Activated CD4-positive, alpha-beta memory T cell treated with anti-CD3 and anti-CD28 coated beads, Interleukin-2, amount 10 ng/mL, durations not matched to agents 7 days and 5 days (primary cell): ENCODE measurements at regions not wholly inside any gene's neighbourhood (a gene's known extent, or its start where the extent isn't known, plus 50 kb on each side); places are given as distances from the start of the nearest gene placed in this dataset.
"Not testable (repeated sequence)": the region's sequence is repeated elsewhere in the genome, so short reads cannot be mapped to it uniquely, and the experiment has no call there.

Source experiments
- CTCF ChIA-PET: fragments of 350-600 bp; sonication (Branson Sonifier 250); formaldehyde crosslinking; loops from one replicate; lab custom pipeline; 2021; ENCODE audit warnings: antibody characterized with exemption, inconsistent platforms; lab: Charles Lee
- POLR2A ChIA-PET: fragments of 350-600 bp; sonication (Branson Sonifier 250); formaldehyde crosslinking; loops from one replicate; lab custom pipeline; 2021; ENCODE audit warnings: antibody characterized with exemption; lab: Charles Lee
- DNase-seq: peaks from one replicate; pipeline ENCODE4 v3.0.0-alpha.2; 2020
- H3K27ac Mint-ChIP-seq: one replicate; pipeline ENCODE4 v1.8.0; 2021; ENCODE audit warnings: mild to moderate bottlenecking, mixed read lengths
- H3K27me3 Mint-ChIP-seq: one replicate; pipeline ENCODE4 v1.8.0; 2021; ENCODE audit warnings: mixed read lengths
- H3K36me3 Mint-ChIP-seq: one replicate; pipeline ENCODE4 v1.8.0; 2021; ENCODE audit warnings: low read depth, mixed read lengths
- H3K4me1 Mint-ChIP-seq: one replicate; pipeline ENCODE4 v1.8.0; 2021; ENCODE audit warnings: mixed read lengths
- H3K4me3 Mint-ChIP-seq: one replicate; pipeline ENCODE4 v1.8.0; 2021; ENCODE audit warnings: mild to moderate bottlenecking, mixed read lengths
- H3K9me3 Mint-ChIP-seq: one replicate; pipeline ENCODE4 v1.8.0; 2021; ENCODE audit warnings: mixed read lengths

DNA sequence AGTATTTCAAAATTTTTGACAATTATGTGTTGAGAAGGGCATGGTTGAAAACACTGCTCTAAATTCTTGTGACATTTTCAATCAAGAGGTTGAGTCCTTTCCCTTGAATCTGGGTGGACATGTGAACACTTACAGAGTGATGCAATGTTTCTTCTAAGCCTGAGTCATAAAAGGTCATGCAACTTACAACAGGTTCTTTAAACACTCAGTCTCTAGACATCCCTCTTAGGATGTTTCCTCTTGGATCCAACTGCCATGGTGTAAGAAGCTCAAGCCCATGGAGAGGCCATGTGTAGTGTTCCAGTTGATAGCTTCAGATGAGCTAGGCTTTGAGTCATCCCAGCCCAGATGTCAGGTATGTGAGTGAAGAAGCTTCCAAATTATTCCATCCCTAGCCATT, 232.2 kb upstream of the MAOA start:
- Mint-ChIP-seq H3K36me3 (no peaks in the 10 kb centered on the region), H3K4me3 (no peak overlapping the region), H3K27ac (no peak overlapping the region), H3K4me1 (no peaks in the 10 kb centered on the region), H3K9me3 (peaks cover 8% of the 10 kb centered on the region), H3K27me3 (no peaks in the 10 kb centered on the region)
- ChIA-PET POLR2A (no interaction called here), CTCF (no interaction called here)
- DNase-seq, result no peak

DNA sequence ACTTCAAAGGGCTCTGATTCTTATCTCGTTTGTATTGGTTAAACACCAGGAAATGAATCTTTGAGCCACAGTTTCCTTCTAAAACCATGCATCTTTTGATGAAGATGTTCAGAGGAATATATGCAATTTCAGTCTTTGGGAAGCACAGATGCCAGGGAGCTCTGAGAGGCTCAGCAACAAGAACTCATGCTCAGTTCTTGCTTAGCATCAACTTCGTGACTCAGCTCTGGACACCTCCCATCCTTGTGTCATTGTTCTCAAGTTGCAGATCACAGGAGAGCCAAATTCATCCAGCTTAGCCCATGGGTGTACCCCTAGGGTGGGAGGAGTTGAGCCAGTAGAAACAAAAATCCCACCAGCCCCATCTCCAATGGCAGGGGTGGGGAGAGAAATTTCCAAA, 219.6 kb upstream of the MAOA start:
- H3K27ac Mint-ChIP-seq, result no peak overlapping the region
- ChIA-PET POLR2A (no interaction called here), CTCF (no interaction called here)
- no peaks in the 10 kb centered on the region for H3K36me3 Mint-ChIP-seq
- peaks cover 2% of the 10 kb centered on the region for H3K27me3 Mint-ChIP-seq
- peaks cover 2% of the 10 kb centered on the region for H3K4me1 Mint-ChIP-seq
- DNase-seq, result no peak
- H3K9me3 Mint-ChIP-seq, result no peaks in the 10 kb centered on the region
- no peak overlapping the region for H3K4me3 Mint-ChIP-seq

DNA sequence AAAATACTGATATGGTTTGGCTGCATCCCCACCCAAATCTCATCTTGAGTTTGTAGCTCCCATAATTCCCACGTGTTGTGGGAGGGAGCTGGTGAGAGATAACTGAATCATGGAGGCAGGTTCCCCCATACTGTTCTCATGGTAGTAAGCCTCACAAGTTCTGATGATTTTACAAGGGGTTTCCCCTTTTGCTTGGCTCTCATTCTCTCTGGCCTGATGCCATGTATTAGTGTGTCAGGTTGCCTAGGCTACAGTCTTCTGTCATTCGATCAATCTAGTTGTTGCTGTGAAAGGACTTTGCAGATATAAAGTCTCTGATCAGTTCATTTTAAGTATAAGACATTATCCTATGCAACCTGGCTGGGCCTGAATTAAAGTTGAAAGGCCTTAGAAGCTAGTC, 209.3 kb upstream of the MAOA start:
- H3K36me3 Mint-ChIP-seq, result no peaks in the 10 kb centered on the region
- H3K9me3 Mint-ChIP-seq, result peaks cover 3% of the 10 kb centered on the region
- H3K27me3 Mint-ChIP-seq, result no peaks in the 10 kb centered on the region
- H3K4me3 Mint-ChIP-seq, result no peak overlapping the region
- ChIA-PET POLR2A (no interaction called here), CTCF (no interaction called here)
- no peaks in the 10 kb centered on the region for H3K4me1 Mint-ChIP-seq
- no peak for DNase-seq
- no peak overlapping the region for H3K27ac Mint-ChIP-seq

DNA sequence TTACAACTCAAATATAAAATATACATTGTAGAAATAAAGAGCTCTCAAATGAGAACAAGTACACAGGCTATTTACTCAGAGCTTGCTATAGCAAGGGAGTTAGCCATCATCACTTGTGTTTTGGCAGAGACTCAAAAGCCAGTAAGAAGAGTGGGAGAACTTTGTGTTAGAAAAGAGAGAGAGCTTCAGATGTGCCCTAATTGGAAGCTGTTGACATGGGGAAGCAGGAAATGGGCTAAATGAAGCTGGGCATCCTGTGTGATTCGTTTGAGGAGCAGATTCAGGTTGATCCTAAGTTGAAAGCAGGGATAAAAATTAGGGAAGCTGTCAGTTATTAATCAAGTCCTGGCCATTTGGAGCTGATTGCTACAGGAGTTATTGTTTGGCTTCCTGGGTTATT, 207.4 kb upstream of the MAOA start:
- no peak overlapping the region for H3K4me3 Mint-ChIP-seq
- peaks cover 8% of the 10 kb centered on the region for H3K9me3 Mint-ChIP-seq
- CTCF ChIA-PET, result no interaction called here
- H3K27me3 Mint-ChIP-seq, result no peaks in the 10 kb centered on the region
- no peak for DNase-seq
- H3K27ac Mint-ChIP-seq, result no peak overlapping the region
- H3K36me3 Mint-ChIP-seq, result no peaks in the 10 kb centered on the region
- no peaks in the 10 kb centered on the region for H3K4me1 Mint-ChIP-seq
- POLR2A ChIA-PET, result no interaction called here

DNA sequence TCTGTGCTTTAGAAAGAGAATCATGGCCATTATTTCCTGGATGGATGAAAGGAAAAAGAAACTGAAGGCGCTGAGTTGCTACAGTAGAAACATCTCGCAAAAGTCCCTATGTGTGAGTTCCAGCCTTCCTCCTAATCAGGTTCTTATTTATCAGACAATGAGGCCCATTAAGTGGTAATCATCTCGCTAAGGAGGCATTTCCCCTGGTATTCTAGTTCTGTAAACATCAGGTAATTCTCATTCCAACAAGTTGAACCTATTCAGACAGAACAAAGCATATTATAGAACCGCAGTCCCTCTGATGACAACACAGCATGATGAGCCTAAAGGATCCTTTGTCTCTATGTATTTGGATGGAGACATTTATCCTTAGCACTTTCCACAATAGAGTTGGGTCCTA, 205.7 kb upstream of the MAOA start:
- H3K27ac Mint-ChIP-seq, result no peak overlapping the region
- peaks cover 5% of the 10 kb centered on the region for H3K9me3 Mint-ChIP-seq
- no peaks in the 10 kb centered on the region for H3K27me3 Mint-ChIP-seq
- no peak for DNase-seq
- H3K4me3 Mint-ChIP-seq, result no peak overlapping the region
- ChIA-PET POLR2A (no interaction called here), CTCF (no interaction called here)
- H3K4me1 Mint-ChIP-seq, result no peaks in the 10 kb centered on the region
- H3K36me3 Mint-ChIP-seq, result no peaks in the 10 kb centered on the region

DNA sequence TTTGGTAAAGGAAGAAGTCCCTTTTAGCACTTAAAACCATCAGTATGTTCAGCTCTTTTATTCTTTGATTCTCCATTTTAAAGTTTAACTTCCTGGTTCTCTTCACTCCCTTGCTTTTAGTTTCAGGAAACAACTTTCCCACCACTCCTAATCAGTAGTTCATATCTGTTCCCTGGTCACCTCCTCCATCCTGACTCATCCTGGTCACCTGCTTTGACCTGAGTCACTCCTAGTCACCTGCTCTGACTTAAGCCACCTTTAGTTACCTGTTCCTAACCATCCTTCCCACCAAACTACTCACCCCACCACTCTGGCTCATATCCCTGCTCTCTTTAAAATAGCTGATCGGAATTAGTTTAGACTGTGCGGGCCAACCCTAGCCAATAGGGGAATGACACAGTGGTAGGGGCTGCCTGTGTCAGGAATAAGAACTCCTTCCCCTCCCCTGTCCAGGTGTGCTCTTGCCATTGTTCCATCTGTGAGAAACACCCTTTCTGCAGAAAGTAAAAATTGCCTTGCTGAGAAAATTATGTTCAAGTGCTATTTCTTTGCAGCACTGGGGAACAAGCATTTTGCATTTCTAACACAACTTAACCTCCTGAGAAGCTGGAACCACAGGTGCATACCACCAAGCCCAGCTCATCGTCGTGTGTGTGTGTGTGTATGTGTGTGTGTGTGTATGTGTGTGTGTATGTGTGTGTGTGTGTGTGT, 204.0 kb upstream of the MAOA start:
- CTCF ChIA-PET, H3K4me1 Mint-ChIP-seq, H3K9me3 Mint-ChIP-seq, POLR2A ChIA-PET, H3K4me3 Mint-ChIP-seq, DNase-seq, H3K27ac Mint-ChIP-seq, H3K36me3 Mint-ChIP-seq, H3K27me3 Mint-ChIP-seq: not testable (repeated sequence)

DNA sequence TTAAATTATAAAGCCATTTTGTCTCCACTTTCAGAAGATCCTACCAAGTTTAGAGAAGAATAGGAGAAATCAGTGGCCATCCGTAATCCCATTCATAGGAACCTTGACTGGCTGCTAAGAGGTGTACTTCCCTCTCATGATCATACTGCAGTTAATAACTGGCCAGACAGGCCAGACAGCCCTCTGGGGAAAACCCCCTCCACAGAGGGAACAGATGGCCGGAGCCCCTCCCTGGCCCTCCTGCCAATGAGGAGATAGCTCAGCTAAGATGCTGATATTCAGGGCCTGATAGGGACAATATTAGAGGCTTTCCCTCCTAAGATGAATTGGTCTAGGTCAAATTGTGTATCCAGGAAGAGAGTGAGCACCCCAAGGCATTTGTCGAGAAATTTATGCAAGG, 200.0 kb upstream of the MAOA start:
- Mint-ChIP-seq H3K27ac (no peak overlapping the region), H3K27me3 (no peaks in the 10 kb centered on the region), H3K9me3 (peaks cover 8% of the 10 kb centered on the region), H3K36me3 (no peaks in the 10 kb centered on the region), H3K4me3 (no peak overlapping the region), H3K4me1 (no peaks in the 10 kb centered on the region)
- ChIA-PET POLR2A (no interaction called here), CTCF (no interaction called here)
- DNase-seq, result no peak

DNA sequence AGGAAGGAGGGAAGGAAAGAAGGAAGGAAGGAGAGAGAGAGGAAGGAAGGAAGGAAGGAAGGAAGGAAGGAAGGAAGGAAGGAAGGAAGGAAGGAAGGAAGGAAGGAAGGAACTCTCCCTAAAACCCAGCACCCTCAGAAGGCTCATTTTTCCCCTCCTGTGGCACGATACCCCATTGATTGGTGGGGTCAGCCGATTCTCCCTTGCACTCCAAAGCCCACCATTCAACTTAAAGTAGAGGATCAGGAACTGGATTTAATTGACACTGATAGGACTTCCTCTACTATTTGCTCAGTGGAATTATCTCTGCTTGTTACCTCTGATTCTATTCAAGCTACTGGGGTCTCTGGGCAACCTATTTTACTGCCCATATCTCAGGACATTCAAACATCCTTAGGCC, 199.2 kb upstream of the MAOA start:
- ChIA-PET POLR2A (no interaction called here), CTCF (no interaction called here)
- Mint-ChIP-seq H3K4me1 (no peaks in the 10 kb centered on the region), H3K4me3 (no peak overlapping the region), H3K36me3 (no peaks in the 10 kb centered on the region), H3K27ac (no peak overlapping the region), H3K27me3 (no peaks in the 10 kb centered on the region), H3K9me3 (peaks cover 6% of the 10 kb centered on the region)
- DNase-seq, result no peak

DNA sequence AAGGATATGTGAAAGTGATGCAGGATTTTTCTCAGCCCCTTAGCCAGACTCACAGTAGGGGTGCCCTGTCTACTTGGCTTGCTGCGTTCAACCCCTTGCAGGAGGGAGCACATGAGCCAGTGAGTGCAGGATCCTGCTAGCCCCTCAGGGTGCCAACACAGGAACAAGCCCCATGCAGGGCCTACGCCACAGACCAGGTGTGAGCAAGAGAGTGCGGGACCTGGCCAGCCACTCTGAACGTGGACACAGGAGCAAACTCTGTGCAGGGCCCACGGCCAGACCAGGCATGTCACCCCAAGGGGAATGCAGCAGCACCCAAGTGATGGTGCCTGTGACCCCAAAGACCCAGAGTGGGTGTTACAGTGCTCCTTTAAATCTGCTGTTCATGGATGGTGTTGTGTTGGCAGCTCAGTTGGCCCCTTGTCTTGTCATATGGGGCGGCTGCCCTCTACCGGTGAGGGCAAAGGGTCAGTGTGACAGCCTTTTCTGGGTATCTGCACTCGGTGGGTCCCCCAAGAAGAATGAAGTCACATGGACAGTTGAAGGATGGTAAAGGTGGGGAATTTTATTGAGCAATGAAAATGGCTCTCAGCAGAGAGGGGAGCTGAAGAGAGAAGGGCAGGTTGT, 188.4 kb upstream of the MAOA start:
- H3K4me3 Mint-ChIP-seq, result no peak overlapping the region
- H3K9me3 Mint-ChIP-seq, result no peaks in the 10 kb centered on the region

DNA sequence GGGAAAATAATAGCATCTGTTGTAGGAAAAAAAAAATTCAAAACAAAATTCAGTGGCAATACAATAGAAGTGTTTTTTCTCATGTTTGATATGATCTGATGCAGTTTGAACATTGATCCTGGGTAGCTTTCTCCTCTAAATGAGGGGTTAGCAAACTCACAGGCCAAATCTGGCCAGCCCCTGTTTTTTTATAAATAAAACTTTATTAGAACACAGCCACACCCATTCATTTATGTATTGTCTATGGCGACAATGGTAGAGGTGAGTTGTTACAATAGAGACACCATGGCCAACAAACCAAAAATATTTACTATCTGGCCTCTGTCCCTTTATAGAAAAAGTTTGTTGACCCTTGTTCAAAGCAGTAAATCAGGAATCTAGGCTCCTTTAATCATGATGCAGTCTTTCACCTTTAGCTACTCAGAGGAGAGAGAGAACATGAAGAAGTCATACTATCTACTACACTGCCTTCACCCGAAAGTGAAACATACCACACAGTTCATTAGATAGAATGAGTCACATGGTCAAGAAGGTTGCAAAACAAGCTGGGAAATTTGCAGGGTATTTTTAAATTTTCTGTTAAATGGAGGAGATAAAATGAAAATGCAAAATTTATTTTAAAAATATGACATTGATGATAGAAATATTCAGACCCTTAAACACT, 186.6 kb upstream of the MAOA start:
- Mint-ChIP-seq H3K36me3 (no peaks in the 10 kb centered on the region), H3K4me1 (peaks cover 3% of the 10 kb centered on the region), H3K27me3 (no peaks in the 10 kb centered on the region), H3K9me3 (no peaks in the 10 kb centered on the region), H3K4me3 (no peak overlapping the region), H3K27ac (no peak overlapping the region)
- ChIA-PET CTCF (interaction anchor here (0.6 kb wide), 1 partner anchor 36 kb away, joined by 4 read pairs; no protein-coding TSS in a partner anchor), POLR2A (no interaction called here)
- DNase-seq, result no peak

More for the DNA sequence above, 188.4 kb upstream of the MAOA start:
- ChIA-PET POLR2A (no interaction called here), CTCF (no interaction called here)
- H3K36me3 Mint-ChIP-seq, result no peaks in the 10 kb centered on the region
- H3K27ac Mint-ChIP-seq, result no peak overlapping the region
- H3K27me3 Mint-ChIP-seq, result no peaks in the 10 kb centered on the region
- DNase-seq, result no peak
- H3K4me1 Mint-ChIP-seq, result peaks cover 3% of the 10 kb centered on the region

DNA sequence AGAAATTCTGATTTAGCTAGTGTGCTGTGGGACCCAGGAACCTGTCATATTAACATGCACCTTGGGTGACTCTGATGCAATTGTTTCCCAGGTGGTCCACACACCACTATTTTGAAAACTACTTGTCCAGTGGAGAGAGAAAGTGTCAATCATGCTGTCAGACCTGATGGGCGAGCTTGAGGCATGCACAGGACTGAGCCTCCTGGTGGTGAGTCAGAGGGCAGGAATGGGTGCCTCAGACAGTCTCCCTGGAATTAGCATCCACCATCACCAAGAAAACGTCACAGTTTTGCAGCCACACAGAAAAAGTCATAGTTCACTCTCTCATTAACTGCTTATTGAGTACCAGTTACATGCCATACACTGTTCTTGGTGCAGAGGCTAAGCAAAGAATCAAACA, 181.8 kb upstream of the MAOA start:
- CTCF ChIA-PET, result no interaction called here

DNA sequence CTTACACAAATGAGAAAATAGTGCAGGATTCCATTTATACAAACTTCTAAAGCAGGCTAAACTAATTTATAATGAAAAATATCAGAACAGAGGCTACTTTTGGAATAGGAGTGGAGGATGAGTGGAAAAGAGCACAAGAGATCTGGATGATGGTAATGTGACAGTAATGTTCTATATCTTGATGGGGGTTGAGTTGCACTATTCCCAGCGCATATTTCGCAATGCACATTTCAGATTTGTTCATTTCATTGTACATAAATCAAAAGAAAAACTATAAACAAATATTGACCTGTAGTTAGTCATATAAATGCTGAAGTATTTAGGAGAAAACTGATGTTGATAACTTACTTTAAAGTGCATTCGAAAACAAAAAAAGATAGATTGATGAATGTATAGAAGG, 177.0 kb upstream of the MAOA start:
- DNase-seq, result no peak
- H3K4me1 Mint-ChIP-seq, result no peaks in the 10 kb centered on the region

More for the DNA sequence above, 181.8 kb upstream of the MAOA start:
- H3K27ac Mint-ChIP-seq, result no peak overlapping the region
- no peak overlapping the region for H3K4me3 Mint-ChIP-seq
- no peaks in the 10 kb centered on the region for H3K36me3 Mint-ChIP-seq
- H3K9me3 Mint-ChIP-seq, result no peaks in the 10 kb centered on the region
- POLR2A ChIA-PET, result no interaction called here
- H3K27me3 Mint-ChIP-seq, result no peaks in the 10 kb centered on the region
- H3K4me1 Mint-ChIP-seq, result peaks cover 3% of the 10 kb centered on the region
- no peak for DNase-seq

DNA sequence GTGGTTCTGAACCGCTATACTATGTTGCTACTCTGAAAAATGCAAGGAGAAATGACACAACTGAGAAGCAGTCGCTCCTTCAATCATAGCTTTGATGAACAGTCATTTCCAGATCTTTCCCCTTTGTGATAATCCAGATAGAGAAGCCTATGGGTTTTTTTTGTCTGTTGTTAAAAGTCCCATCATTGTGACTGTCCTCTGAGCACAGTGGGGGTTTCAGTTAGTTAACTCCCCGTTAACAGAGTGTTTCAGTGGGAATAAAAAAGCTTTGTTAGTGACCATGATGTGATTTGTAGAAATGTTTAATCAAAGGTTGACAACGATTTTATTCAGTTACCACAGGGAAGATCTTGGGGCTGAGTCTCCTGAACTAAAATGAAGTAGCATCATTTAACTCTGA, 176.2 kb upstream of the MAOA start:
- Mint-ChIP-seq H3K9me3 (no peaks in the 10 kb centered on the region), H3K4me3 (no peak overlapping the region), H3K36me3 (no peaks in the 10 kb centered on the region), H3K4me1 (no peaks in the 10 kb centered on the region), H3K27ac (no peak overlapping the region), H3K27me3 (no peaks in the 10 kb centered on the region)
- no peak for DNase-seq
- POLR2A ChIA-PET, result no interaction called here
- CTCF ChIA-PET, result no interaction called here

More for the DNA sequence above, 177.0 kb upstream of the MAOA start:
- POLR2A ChIA-PET, result no interaction called here
- Mint-ChIP-seq H3K9me3 (no peaks in the 10 kb centered on the region), H3K36me3 (no peaks in the 10 kb centered on the region), H3K4me3 (no peak overlapping the region), H3K27ac (no peak overlapping the region), H3K27me3 (no peaks in the 10 kb centered on the region)
- CTCF ChIA-PET, result no interaction called here

DNA sequence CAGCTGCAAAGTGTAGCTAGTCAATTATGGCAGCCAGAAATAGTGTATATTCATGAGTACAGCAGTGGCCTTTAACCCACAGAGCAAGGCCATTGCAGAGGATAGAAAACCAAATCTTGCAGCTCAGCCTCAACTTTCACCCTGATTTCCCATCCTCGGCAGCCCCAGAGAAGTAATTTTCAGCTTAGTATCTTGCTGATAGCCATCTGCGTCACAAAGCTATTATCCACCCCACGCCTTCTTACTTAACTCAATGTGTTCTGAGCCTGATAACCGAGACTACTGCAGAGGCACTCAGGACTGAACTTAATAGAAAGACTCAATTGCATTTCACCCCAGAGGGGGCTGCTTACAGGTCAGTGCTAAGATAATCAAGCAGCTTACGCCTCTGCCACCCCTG, 174.5 kb upstream of the MAOA start:
- no peaks in the 10 kb centered on the region for H3K9me3 Mint-ChIP-seq
- no peak overlapping the region for H3K27ac Mint-ChIP-seq
- no peaks in the 10 kb centered on the region for H3K4me1 Mint-ChIP-seq
- CTCF ChIA-PET, result no interaction called here
- no peaks in the 10 kb centered on the region for H3K36me3 Mint-ChIP-seq
- DNase-seq, result no peak
- H3K27me3 Mint-ChIP-seq, result no peaks in the 10 kb centered on the region
- POLR2A ChIA-PET, result no interaction called here
- H3K4me3 Mint-ChIP-seq, result no peak overlapping the region
